ENCODE measurements at regions not wholly inside any gene's neighbourhood (a gene's known extent, or its start where the extent isn't known, plus 50 kb on each side); places are given as distances from the start of the nearest gene placed in this dataset.

- TF ChIP-seq CTCF (IDR thresholded peaks at IDR 0.05) (no peak), POLR2A (IDR thresholded peaks at IDR 0.05) (no peak)
Observed at GRCh38 chr4:101644516-101644915, 146.0 kb upstream of the BANK1 start.

Measured in tibial nerve (tissue), 3 donors.